NCI-H2107 (cell line): ENCODE measurements at regions not wholly inside any gene's neighbourhood (a gene's known extent, or its start where the extent isn't known, plus 50 kb on each side); places are given as distances from the start of the nearest gene placed in this dataset.
"Not testable (repeated sequence)": the region's sequence is repeated elsewhere in the genome, so short reads cannot be mapped to it uniquely, and the experiment has no call there.

Source experiments
- DNase-seq: peaks from one replicate; lab custom pipeline; 2025; lab: John Stamatoyannopoulos, UW

- no peak for DNase-seq
These were observed 155.9 kb downstream of the RTL9 start for GRCh38 chrX:110514509-110514908.

DNA sequence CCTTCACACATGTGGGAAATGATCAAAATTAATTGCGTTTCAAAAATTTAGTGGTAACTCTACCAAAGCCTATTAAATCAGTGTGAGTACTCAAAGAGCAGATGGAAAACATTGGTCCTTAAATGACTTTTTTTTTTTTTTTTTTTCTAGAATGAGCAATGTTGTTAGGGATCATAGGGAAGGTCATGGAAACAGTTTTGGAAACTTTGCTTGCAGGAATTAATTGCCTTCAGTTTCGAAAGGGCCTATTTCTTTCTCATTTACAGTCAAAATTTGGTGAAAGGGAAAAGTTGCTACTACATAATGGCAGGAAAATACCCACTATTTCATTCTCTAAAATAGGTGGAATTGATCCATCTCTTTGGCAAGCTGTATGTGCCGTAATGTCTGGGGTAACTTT lies 160.9 kb downstream of the RTL9 start:
- DNase-seq = no peak

DNA sequence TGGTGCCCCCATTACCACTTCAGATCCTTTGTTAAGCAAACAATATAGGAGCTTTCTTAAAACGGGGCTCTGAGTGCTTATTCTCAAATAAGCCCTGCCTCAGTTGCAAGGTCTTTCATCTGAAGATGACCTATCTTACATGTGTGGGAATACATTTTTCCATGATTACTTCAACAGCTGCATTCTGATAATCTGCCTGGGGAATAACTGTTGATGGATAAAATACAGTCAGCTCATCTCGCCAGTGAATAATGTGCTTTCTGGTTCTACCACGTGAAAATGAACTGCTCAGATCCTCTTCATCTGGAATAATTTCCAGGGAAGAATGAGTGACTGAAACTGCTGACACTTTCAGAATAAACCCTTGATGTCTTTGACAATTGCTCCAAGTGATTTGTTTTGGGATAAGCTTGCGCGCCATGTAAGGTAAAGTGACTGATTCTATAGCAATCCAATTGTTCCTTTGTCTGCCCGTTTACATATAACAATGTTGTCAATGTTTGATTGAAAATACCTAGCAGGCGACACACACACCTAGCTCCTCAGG lies 161.3 kb downstream of the RTL9 start:
- DNase-seq = no peak

DNA sequence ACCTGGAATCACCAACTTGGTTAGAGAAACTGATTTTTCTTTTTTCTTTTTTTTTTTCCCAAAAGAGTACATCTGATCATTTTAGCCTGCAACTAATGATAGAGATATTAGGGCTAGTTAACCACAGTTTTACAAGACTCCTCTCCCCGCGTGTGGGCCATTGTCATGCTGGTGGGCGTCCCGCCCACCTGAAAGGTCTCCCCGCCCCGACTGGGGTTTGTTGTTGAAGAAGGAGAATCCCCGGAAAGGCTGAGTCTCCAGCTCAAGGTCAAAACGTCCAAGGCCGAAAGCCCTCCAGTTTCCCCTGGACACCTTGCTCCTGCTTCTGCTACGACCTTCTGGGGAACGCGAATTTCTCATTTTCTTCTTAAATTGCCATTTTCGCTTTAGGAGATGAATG lies 162.0 kb downstream of the RTL9 start:
- DNase-seq = not testable (repeated sequence)

DNA sequence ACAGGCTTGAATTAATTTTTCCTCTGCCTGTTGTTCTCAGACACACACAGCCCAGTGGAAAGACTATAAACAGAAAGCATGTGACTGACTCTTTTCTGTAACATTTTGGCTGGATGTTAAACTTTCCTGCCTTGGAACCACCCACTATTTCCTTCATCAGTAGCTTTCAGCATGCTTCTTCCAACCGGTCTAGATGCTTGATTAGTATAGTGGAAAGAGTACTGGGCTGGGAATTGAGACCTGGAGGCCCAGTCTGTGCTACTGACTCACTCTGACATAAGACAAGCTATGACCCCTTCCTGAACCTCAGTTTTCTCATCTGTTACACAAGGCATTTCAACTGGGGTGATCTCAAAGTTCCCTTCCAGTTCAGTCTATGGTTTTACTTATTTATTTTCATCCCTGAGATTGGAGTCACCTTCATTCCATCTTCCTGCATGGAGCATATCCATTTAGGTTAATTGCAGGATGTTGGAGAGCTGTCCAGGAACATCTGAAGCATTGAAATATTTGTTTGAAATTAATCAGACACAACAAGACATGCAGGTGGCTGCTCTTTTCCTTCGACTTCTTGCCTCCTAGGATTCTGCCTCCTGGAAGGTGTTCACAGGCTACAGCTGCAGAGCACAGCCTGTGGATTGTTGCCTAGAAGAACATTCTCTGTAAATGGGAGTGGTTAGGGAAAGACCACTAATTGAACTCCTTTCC lies 173.4 kb downstream of the RTL9 start:
- DNase-seq = no peak

GRCh38 chrX:110532581-110532931 lies 173.9 kb downstream of the RTL9 start:
- no peak for DNase-seq

DNA sequence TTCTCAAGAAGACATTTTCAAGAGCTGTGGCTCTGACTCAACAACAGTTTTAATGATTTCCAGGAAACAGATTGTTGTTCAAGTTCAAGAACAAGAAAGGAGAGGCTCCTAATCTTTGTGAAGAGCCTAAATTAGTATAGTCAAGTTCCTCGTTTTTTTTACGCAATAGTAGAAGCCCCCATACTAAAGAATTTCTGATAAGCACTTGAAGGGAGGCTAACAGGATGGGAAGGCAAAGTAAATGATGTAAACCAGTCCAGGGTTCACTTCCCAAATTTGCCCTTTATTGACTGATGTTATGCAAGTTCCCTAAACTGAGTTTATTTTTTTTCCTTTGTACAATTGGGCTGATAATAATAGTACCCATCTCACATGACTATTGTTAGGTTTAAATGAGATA lies 178.2 kb downstream of the RTL9 start:
- DNase-seq = no peak

- DNase-seq = no peak
These were observed 182.6 kb downstream of the RTL9 start for GRCh38 chrX:110541266-110541665.

DNA sequence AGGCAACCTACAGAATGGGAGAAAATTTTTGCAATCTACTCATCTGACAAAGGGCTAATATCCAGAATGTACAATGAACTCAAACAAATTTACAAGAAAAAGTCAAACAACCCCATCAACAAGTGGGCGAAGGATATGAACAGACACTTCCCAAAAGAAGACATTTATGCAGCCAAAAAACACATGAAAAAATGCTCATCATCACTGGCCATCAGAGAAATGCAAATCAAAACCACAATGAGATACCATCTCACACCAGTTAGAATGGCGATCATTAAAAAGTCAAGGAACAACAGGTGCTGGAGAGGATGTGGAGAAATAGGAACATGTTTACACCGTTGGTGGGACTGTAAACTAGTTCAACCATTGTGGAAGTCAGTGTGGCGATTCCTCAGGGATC lies 192.2 kb downstream of the RTL9 start:
- not testable (repeated sequence) for DNase-seq

GRCh38 chrX:110557864-110558263 lies 199.2 kb downstream of the RTL9 start:
- DNase-seq = no peak

- DNase-seq = no peak
These were observed 199.8 kb downstream of the RTL9 start for GRCh38 chrX:110558406-110558805.

- no peak for DNase-seq
These were observed 202.4 kb downstream of the RTL9 start for GRCh38 chrX:110561034-110561433.

- no peak for DNase-seq
These were observed 204.6 kb downstream of the RTL9 start for GRCh38 chrX:110563282-110563681.

DNA sequence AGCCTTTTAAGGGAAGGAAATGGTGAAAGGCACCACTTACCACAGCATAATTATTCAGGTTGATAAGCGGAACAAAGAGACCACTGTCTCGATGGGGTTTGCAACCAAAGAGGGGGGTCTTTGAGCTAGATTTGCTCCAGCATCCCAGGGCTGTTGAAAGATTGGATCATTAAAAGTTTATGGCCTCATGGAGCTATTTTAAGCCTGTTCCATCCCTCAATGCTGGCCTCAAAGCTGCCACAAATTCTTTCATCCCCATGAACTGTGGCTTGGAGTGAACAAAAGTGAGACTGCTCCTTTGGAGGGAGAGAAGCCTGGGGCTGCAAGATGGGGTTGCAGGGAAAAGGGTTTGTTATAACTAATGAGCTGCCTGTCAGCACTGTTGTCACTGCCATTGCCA lies 209.8 kb downstream of the RTL9 start:
- DNase-seq = no peak

GRCh38 chrX:110569506-110569905 lies 210.9 kb downstream of the RTL9 start:
- DNase-seq = no peak

GRCh38 chrX:110578270-110578669 lies 217.3 kb downstream of the CHRDL1 start:
- no peak for DNase-seq

DNA sequence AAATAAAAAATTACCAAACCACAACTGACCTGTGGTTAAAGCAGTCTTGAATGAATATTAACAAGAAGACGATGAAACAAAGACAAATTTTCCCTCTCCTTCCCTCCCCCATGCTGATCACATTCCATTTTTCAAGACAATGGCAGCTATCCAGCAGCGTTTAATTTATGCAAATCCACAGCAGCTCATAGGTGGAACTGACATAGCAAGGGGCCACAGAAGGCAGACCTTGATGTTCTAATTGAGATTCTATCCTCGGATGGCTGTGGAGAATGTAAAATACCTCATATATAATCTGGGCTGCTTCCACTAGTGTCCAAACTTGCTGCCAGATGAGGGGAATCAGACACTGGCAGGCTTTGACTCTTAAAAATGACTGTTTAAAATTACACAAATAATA lies 211.5 kb downstream of the CHRDL1 start:
- no peak for DNase-seq

DNA sequence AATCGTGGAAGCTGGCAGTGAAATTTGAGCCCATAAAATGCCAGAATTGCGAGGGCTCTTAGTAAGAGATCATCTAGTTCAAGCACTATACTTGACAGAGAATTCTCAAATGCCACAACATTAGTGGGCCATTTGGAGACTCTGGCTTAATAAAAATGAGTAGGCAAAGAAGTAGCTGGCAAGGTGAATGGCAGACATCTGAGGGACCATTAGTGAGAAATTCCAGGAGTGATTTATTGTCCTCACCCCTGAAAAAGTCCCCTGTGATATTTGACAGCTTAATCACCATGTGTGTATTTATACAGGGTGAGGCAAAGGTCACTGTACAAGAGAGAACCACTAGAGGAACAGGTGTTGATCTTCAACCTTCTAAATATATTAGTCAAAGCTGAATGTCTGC lies 207.5 kb downstream of the CHRDL1 start:
- no peak for DNase-seq

- DNase-seq = no peak
These were observed 206.8 kb downstream of the CHRDL1 start for GRCh38 chrX:110588853-110589252.

GRCh38 chrX:110600745-110601310 lies 194.8 kb downstream of the CHRDL1 start:
- no peak for DNase-seq

DNA sequence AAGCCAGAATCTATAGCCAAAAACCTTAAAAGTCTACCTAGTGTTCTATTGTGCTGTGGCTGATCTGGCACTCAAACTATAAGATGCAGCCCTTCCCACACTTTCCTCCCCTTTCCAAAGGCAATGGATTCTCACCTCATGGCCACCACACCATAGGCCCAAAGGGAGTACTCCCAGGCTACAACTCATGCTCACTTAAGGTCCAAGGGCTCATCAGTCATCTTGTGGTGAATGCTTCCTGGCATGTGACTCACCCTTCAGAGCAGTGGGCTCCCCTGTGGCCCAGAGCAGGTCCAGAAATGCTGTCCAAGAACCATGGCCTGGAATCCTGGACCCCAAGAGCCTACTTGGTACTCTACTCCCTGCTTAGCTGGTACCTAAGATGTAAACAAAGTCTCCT lies 181.0 kb downstream of the CHRDL1 start:
- DNase-seq = no peak
